ENCODE measurements at regions not wholly inside any gene's neighbourhood (a gene's known extent, or its start where the extent isn't known, plus 50 kb on each side); places are given as distances from the start of the nearest gene placed in this dataset.

DNA sequence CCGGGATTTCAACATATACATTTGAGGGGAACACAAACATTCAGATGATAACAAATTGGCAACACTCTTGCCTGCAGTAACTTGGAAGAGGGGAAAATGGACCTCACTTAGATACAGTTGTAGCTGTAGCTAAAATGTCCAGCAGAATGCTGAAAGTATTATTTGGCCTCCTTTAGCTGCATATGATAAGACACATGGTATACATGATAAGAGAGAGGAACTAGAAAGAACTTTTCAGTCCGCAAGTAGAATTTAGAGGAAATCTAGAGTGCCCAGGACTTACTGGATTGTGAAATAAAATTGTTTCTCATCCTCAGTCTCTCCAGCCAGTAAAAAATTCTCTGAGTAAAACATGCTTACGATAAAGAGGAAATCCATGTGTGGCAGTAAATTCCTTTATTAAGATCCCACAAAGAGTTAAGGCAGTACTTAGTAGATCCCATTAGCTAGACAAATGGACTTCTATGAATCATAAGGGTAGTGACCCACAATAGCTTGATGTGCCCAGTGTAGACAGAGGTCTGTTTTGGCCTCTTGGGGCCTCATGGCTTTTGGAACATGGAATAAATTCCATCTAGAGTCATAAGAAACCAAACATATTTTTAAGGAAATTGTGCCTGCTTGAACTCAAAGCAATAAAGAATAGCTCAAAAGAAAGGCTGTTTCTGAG is 87.9 kb upstream of the RBM24 start:
- Mint-ChIP-seq H3K27ac (no peak overlapping the region), H3K27me3 (ENCODE audit: low read depth in 3 of 3) (peaks cover 0 to 1% (median 0%) of the 10 kb centered on the region in 3 donors), H3K36me3 (no peaks in the 10 kb centered on the region), H3K9me3 (peaks cover 0 to 6% (median 1%) of the 10 kb centered on the region in 7 donors), H3K4me1 (peaks cover 7% of the 10 kb centered on the region), H3K4me3 (no peak overlapping the region)
- no peak for TF ChIP-seq CTCF (IDR thresholded peaks at IDR 0.05)
- H3K36me3 ChIP-seq (replicated peaks in 1 of 2; ENCODE audit: control insufficient read depth in 1 of 2, insufficient read depth in 2 of 2, low read length in 2 of 2): no peaks in the 10 kb centered on the region
- H3K9ac ChIP-seq (ENCODE audit: insufficient read depth, low read length, poor library complexity, severe bottlenecking): no peak overlapping the region
- H3K9me3 ChIP-seq (replicated peaks in 1 of 2; ENCODE audit: control insufficient read depth in 1 of 2, insufficient read depth in 1 of 2, low read length in 2 of 2): no peaks in the 10 kb centered on the region
- DNase-seq: no peak
- H3K4me2 ChIP-seq (replicated peaks; ENCODE audit: extremely low read depth, low read length, poor library complexity, severe bottlenecking): no peak overlapping the region
- H2AFZ ChIP-seq (ENCODE audit: insufficient read depth, low read depth, low read length, poor library complexity, severe bottlenecking): no peak overlapping the region
- H4K20me1 ChIP-seq (ENCODE audit: insufficient read depth, low read length): no peaks in the 10 kb centered on the region
- no CpG with 5 or more reads among the region's 3 CpGs for WGBS (ENCODE audit: insufficient coverage)
- no peak overlapping the region for H3K27ac ChIP-seq (ENCODE audit: low read depth in 1 of 2, low read length in 2 of 2)
- no peak overlapping the region for H3K4me3 ChIP-seq (replicated peaks in 1 of 3; ENCODE audit: low read depth in 2 of 3, low read length in 3 of 3)
- H3K79me2 ChIP-seq (ENCODE audit: insufficient read depth, low read length): no peaks in the 10 kb centered on the region
- H3K4me1 ChIP-seq (ENCODE audit: control insufficient read depth in 1 of 2, insufficient read depth in 2 of 2, low read length in 2 of 2): no peaks in the 10 kb centered on the region
- intact Hi-C loops (cut with micrococcal nuclease): no loop called here
- no peaks in the 10 kb centered on the region for H3K27me3 ChIP-seq (ENCODE audit: control insufficient read depth in 2 of 2, insufficient read depth in 2 of 2, low read length in 2 of 2)

DNA sequence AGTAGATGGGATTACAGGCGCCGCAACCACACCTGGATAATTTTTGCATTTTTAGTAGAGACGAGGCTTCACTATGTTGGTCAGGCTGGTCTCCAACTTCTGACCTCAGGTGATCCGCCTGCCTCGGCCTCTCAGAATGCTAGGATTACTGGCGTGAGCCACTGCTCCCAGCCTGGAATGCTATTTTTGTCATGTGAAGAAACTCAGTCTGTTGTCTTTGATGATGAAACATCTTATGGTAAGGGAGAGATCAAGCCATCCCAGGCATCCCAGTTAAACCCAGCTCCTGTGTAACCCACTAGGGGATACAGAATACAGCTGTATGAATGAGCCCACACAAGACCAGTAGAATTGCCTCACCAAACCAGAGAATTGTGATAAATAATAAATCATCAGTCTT is 83.6 kb upstream of the RBM24 start:
- no peak for TF ChIP-seq CTCF (IDR thresholded peaks at IDR 0.05)
- H3K4me1 Mint-ChIP-seq: no peaks in the 10 kb centered on the region
- WGBS (ENCODE audit: insufficient coverage): 91% methylated on average over 3 of the region's 6 CpGs

More for the DNA sequence above, 83.6 kb upstream of the RBM24 start:
- Mint-ChIP-seq H3K27ac (no peak overlapping the region), H3K36me3 (no peaks in the 10 kb centered on the region), H3K4me3 (no peak overlapping the region), H3K27me3 (ENCODE audit: low read depth in 3 of 3) (peaks cover 0 to 7% (median 0%) of the 10 kb centered on the region in 3 donors), H3K9me3 (peaks cover 3 to 15% (median 12%) of the 10 kb centered on the region in 7 donors)
- Histone ChIP-seq H3K79me2 (ENCODE audit: insufficient read depth, low read length) (no peaks in the 10 kb centered on the region), H2AFZ (ENCODE audit: insufficient read depth, low read depth, low read length, poor library complexity, severe bottlenecking) (no peak overlapping the region), H3K4me1 (ENCODE audit: control insufficient read depth in 1 of 2, insufficient read depth in 2 of 2, low read length in 2 of 2) (no peaks in the 10 kb centered on the region), H3K27me3 (ENCODE audit: control insufficient read depth in 2 of 2, insufficient read depth in 2 of 2, low read length in 2 of 2) (no peaks in the 10 kb centered on the region), H3K9me3 (replicated peaks in 1 of 2; ENCODE audit: control insufficient read depth in 1 of 2, insufficient read depth in 1 of 2, low read length in 2 of 2) (peaks cover 12 to 13% of the 10 kb centered on the region in 2 donors), H3K27ac (ENCODE audit: low read depth in 1 of 2, low read length in 2 of 2) (no peak overlapping the region), H3K9ac (ENCODE audit: insufficient read depth, low read length, poor library complexity, severe bottlenecking) (no peak overlapping the region), H3K4me2 (replicated peaks; ENCODE audit: extremely low read depth, low read length, poor library complexity, severe bottlenecking) (no peak overlapping the region), H3K36me3 (replicated peaks in 1 of 2; ENCODE audit: control insufficient read depth in 1 of 2, insufficient read depth in 2 of 2, low read length in 2 of 2) (no peaks in the 10 kb centered on the region), H3K4me3 (replicated peaks in 1 of 3; ENCODE audit: low read depth in 2 of 3, low read length in 3 of 3) (no peak overlapping the region), H4K20me1 (ENCODE audit: insufficient read depth, low read length) (no peaks in the 10 kb centered on the region)
- intact Hi-C loops (cut with micrococcal nuclease): no loop called here
- DNase-seq: no peak

Measured in CD14-positive monocyte (primary cell).